ENCODE measurements at regions not wholly inside any gene's neighbourhood (a gene's known extent, or its start where the extent isn't known, plus 50 kb on each side); places are given as distances from the start of the nearest gene placed in this dataset.

- Histone ChIP-seq H3K4me3 (replicated peaks in 1 of 3; ENCODE audit: insufficient read depth in 1 of 3, low read depth in 2 of 3, low read length in 3 of 3) (no peak overlapping the region), H3K9me3 (ENCODE audit: low read length) (no peaks in the 10 kb centered on the region), H3K27me3 (ENCODE audit: control insufficient read depth in 1 of 2, insufficient read depth in 2 of 2, low read length in 2 of 2) (no peaks in the 10 kb centered on the region), H3K9ac (ENCODE audit: insufficient read depth, low read depth, low read length) (no peak overlapping the region), H4K20me1 (ENCODE audit: insufficient read depth, low read length) (no peaks in the 10 kb centered on the region), H2AFZ (ENCODE audit: low read length) (no peak overlapping the region), H3K4me2 (ENCODE audit: low read depth, low read length) (no peak overlapping the region), H3K36me3 (replicated peaks in 1 of 2; ENCODE audit: control insufficient read depth in 1 of 2, insufficient read depth in 2 of 2, low read length in 2 of 2) (no peaks in the 10 kb centered on the region), H3K79me2 (ENCODE audit: insufficient read depth, low read length) (no peaks in the 10 kb centered on the region), H3K27ac (ENCODE audit: extremely low read length, insufficient read depth, low read length) (no peak overlapping the region), H3K4me1 (ENCODE audit: insufficient read depth, low read length) (no peaks in the 10 kb centered on the region)
- DNase-seq (ENCODE audit: low spot score) = no peak
- BruUV-seq (replicated peaks) = no TSS peak
- FAIRE-seq = no peak
- POLR2A ChIA-PET = no interaction called here
- WGBS (ENCODE audit: low lambda C conversion rate) = 0% methylated on average over 4 of the region's 4 CpGs
- no peak for ATAC-seq
- in situ Hi-C loops (cut with HindIII; ENCODE audit: extremely low pct_ligation_motif_present, low pct_unique_long_range_greater_than_20kb) (no loop called here), intact Hi-C loops (cut with micrococcal nuclease; ENCODE audit: unreplicated experiment) (no loop called here)
- CTCF ChIA-PET (ENCODE audit: low intra/inter-chr PET ratio, low total read pairs) = no interaction called here
- no peak for TF ChIP-seq SRSF4 (IDR thresholded peaks at IDR 0.05; ENCODE audit: low read depth, low read length, poor library complexity, severe bottlenecking)
- no peak for TF ChIP-seq ZNF790 (CRISPR knock-in tag; IDR thresholded peaks at IDR 0.05; ENCODE audit: borderline replicate concordance)
- TF ChIP-seq CREB1 (IDR thresholded peaks at IDR 0.05) = peak; percentile 92
- TF ChIP-seq CREB1 (CRISPR knock-in tag; IDR thresholded peaks at IDR 0.05) = no peak
- no peak for TF ChIP-seq ZGPAT (CRISPR knock-in tag; IDR thresholded peaks at IDR 0.05)
- no peak for TF ChIP-seq PHF8 (CRISPR knock-in tag; IDR thresholded peaks at IDR 0.05)
- TF ChIP-seq MAF1 (CRISPR knock-in tag; IDR thresholded peaks at IDR 0.05; ENCODE audit: borderline replicate concordance) = no peak
- TF ChIP-seq ZSCAN30 (CRISPR knock-in tag; IDR thresholded peaks at IDR 0.05) = no peak
- peak; percentile 36; the same call in 1 of the 2 replicates for TF ChIP-seq ATF7 (IDR thresholded peaks at IDR 0.05)
- no peak for TF ChIP-seq ATF7 (CRISPR knock-in tag; IDR thresholded peaks at IDR 0.05)
- TF ChIP-seq SATB2 (CRISPR knock-in tag; IDR thresholded peaks at IDR 0.05) = no peak
- TF ChIP-seq RELA (CRISPR knock-in tag; IDR thresholded peaks at IDR 0.05) = no peak
- no peak for TF ChIP-seq SAFB2 (CRISPR knock-in tag; IDR thresholded peaks at IDR 0.05; ENCODE audit: borderline replicate concordance, low read depth)
- TF ChIP-seq JDP2 (CRISPR knock-in tag; IDR thresholded peaks at IDR 0.05; ENCODE audit: borderline replicate concordance) = no peak
- no peak for TF ChIP-seq ZNF720 (CRISPR knock-in tag; IDR thresholded peaks at IDR 0.05)
- no peak for TF ChIP-seq ZNF414 (CRISPR knock-in tag; IDR thresholded peaks at IDR 0.05)
- no peak for TF ChIP-seq HINFP (CRISPR knock-in tag; IDR thresholded peaks at IDR 0.05; ENCODE audit: low read depth)
- TF ChIP-seq ZNF12 (CRISPR knock-in tag; IDR thresholded peaks at IDR 0.05) = no peak
- no peak for TF ChIP-seq KDM6A (CRISPR knock-in tag; IDR thresholded peaks at IDR 0.05; ENCODE audit: low read depth)
- TF ChIP-seq SCMH1 (CRISPR knock-in tag; IDR thresholded peaks at IDR 0.05; ENCODE audit: borderline replicate concordance) = no peak
Measured at GRCh38 chr6:77151241-77151640, 312.1 kb downstream of the HTR1B start.

Measured in HepG2 (cell line).